ENCODE measurements at regions not wholly inside any gene's neighbourhood (a gene's known extent, or its start where the extent isn't known, plus 50 kb on each side); places are given as distances from the start of the nearest gene placed in this dataset.
A peak's percentile ranks its signal among the peaks of the same experiment; 100 is the strongest.

GRCh38 chr4:140281828-140282552, 91.5 kb upstream of the SCOC start:
- DNase-seq (ENCODE audit: low read depth in 2 of 2, low spot score in 1 of 2), result no peak

- DNase-seq (ENCODE audit: low read depth in 2 of 2, low spot score in 1 of 2), result no peak
These were observed 95.9 kb upstream of the SCOC start for GRCh38 chr4:140277576-140277975.

GRCh38 chr4:140271553-140271952, 101.9 kb upstream of the SCOC start:
- no peak for DNase-seq (ENCODE audit: low read depth in 2 of 2, low spot score in 1 of 2)

- DNase-seq (ENCODE audit: low read depth in 2 of 2, low spot score in 1 of 2), result no peak
These were observed 104.1 kb upstream of the SCOC start for GRCh38 chr4:140269369-140269768.

- DNase-seq (ENCODE audit: low read depth in 2 of 2, low spot score in 1 of 2), result no peak
These were observed 105.1 kb upstream of the SCOC start for GRCh38 chr4:140268186-140268841.

- no peak for DNase-seq (ENCODE audit: low read depth in 2 of 2, low spot score in 1 of 2)
These were observed 105.9 kb upstream of the SCOC start for GRCh38 chr4:140267576-140267975.

GRCh38 chr4:140266958-140267568, 106.4 kb upstream of the SCOC start:
- DNase-seq (ENCODE audit: low read depth in 2 of 2, low spot score in 1 of 2), result no peak

- DNase-seq (ENCODE audit: low read depth in 2 of 2, low spot score in 1 of 2), result no peak
These were observed 106.2 kb upstream of the MAML3 start for GRCh38 chr4:140260227-140260626.

- DNase-seq (ENCODE audit: low read depth in 2 of 2, low spot score in 1 of 2), result no peak
These were observed 104.5 kb upstream of the MAML3 start for GRCh38 chr4:140258476-140258875.

- no peak for DNase-seq (ENCODE audit: low read depth in 2 of 2, low spot score in 1 of 2)
These were observed 103.7 kb upstream of the MAML3 start for GRCh38 chr4:140257461-140258305.

- DNase-seq (ENCODE audit: low read depth in 2 of 2, low spot score in 1 of 2), result no peak
These were observed 103.0 kb upstream of the MAML3 start for GRCh38 chr4:140256941-140257340.

- DNase-seq (ENCODE audit: low read depth in 2 of 2, low spot score in 1 of 2), result no peak
These were observed 102.4 kb upstream of the MAML3 start for GRCh38 chr4:140256335-140256734.

GRCh38 chr4:140255927-140256326, 101.9 kb upstream of the MAML3 start:
- DNase-seq (ENCODE audit: low read depth in 2 of 2, low spot score in 1 of 2), result no peak

GRCh38 chr4:140255467-140255866, 101.5 kb upstream of the MAML3 start:
- no peak for DNase-seq (ENCODE audit: low read depth in 2 of 2, low spot score in 1 of 2)

GRCh38 chr4:140254651-140255299, 100.8 kb upstream of the MAML3 start:
- DNase-seq (ENCODE audit: low read depth in 2 of 2, low spot score in 1 of 2), result no peak

GRCh38 chr4:140253556-140254027, 99.6 kb upstream of the MAML3 start:
- DNase-seq (ENCODE audit: low read depth in 2 of 2, low spot score in 1 of 2), result no peak

GRCh38 chr4:140252742-140253555, 99.0 kb upstream of the MAML3 start:
- DNase-seq (ENCODE audit: low read depth in 2 of 2, low spot score in 1 of 2), result peak in 1 of 2 donors; percentile 43

GRCh38 chr4:140252141-140252741, 98.3 kb upstream of the MAML3 start:
- no peak for DNase-seq (ENCODE audit: low read depth in 2 of 2, low spot score in 1 of 2)

GRCh38 chr4:140251571-140251970, 97.6 kb upstream of the MAML3 start:
- no peak for DNase-seq (ENCODE audit: low read depth in 2 of 2, low spot score in 1 of 2)

Measured in stimulated activated CD8-positive, alpha-beta memory T cell treated with anti-CD3 and anti-CD28 coated beads, Interleukin-4, amount 100 ng/mL, for 1 hour (primary cell).